Smooth muscle cell (in vitro differentiated cells): ENCODE measurements at regions not wholly inside any gene's neighbourhood (a gene's known extent, or its start where the extent isn't known, plus 50 kb on each side); places are given as distances from the start of the nearest gene placed in this dataset.

Experiments
- DNase-seq: peaks from one replicate; lab custom pipeline; 2025; ENCODE audit not compliant: unreplicated experiment; lab: John Stamatoyannopoulos, UW
- H2AFZ ChIP-seq: fragments of 200-600 bp; sonication (generic); 2 replicates; pipeline ENCODE4 v1.6.0; 2016; ENCODE audit warnings: antibody characterized with exemption, low read depth, mild to moderate bottlenecking
- H3F3A ChIP-seq: fragments of 200-600 bp; sonication (generic); 2 replicates; pipeline ENCODE4 v1.6.0; 2017; ENCODE audit warnings: antibody characterized with exemption, low read depth
- H3K27ac ChIP-seq: fragments of 200-600 bp; sonication (generic); 2 replicates; pipeline ENCODE4 v1.5.1; 2016; ENCODE audit warnings: low read depth, mild to moderate bottlenecking
- H3K27me3 ChIP-seq: fragments of 200-600 bp; sonication (generic); 2 replicates; pipeline ENCODE4 v1.6.1; 2016; ENCODE audit warnings: low read depth, mild to moderate bottlenecking
- H3K36me3 ChIP-seq: fragments of 200-600 bp; sonication (generic); 2 replicates; pipeline ENCODE4 v1.5.1; 2016; ENCODE audit warnings: low read depth
- H3K4me1 ChIP-seq: fragments of 200-600 bp; sonication (generic); 2 replicates; pipeline ENCODE4 v1.5.1; 2016; ENCODE audit warnings: low read depth
- H3K4me2 ChIP-seq: fragments of 200-600 bp; sonication (generic); 2 replicates; pipeline ENCODE4 v1.6.0; 2016; ENCODE audit warnings: mild to moderate bottlenecking
- H3K4me3 ChIP-seq: fragments of 200-600 bp; sonication (generic); 2 replicates; pipeline ENCODE4 v1.5.1; 2016; ENCODE audit warnings: mild to moderate bottlenecking
- H3K79me2 ChIP-seq: fragments of 200-600 bp; sonication (generic); 2 replicates; pipeline ENCODE4 v1.6.0; 2016; ENCODE audit warnings: low read depth, mild to moderate bottlenecking
- H3K9ac ChIP-seq: fragments of 200-600 bp; sonication (generic); 2 replicates; pipeline ENCODE4 v1.6.0; 2016; ENCODE audit warnings: low read depth
- H3K9me3 ChIP-seq: fragments of 200-600 bp; sonication (generic); replicated peaks from 2 replicates; pipeline ENCODE4 v1.5.1; 2016; ENCODE audit warnings: low read depth
- H4K20me1 ChIP-seq: fragments of 200-600 bp; sonication (generic); 2 replicates; pipeline ENCODE4 v1.6.0; 2016; ENCODE audit warnings: low read depth
- CTCF ChIP-seq: fragments of 200-600 bp; sonication (generic); IDR thresholded peaks from 2 replicates; pipeline ENCODE4 v1.5.1; 2017; ENCODE audit warnings: borderline replicate concordance, mild to moderate bottlenecking, antibody characterized with exemption; ENCODE audit not compliant: insufficient read depth, poor library complexity, severe bottlenecking
- WGBS: methylation state at CpG from one replicate; pipeline ENCODE4 v1.1.7; 2016; ENCODE audit warnings: low lambda C conversion rate; 5-methylcytosine and 5-hydroxymethylcytosine counted together

- Histone ChIP-seq H2AFZ (no peak overlapping the region), H3K4me2 (no peak overlapping the region), H4K20me1 (no peaks in the 10 kb centered on the region), H3K27ac (no peak overlapping the region), H3F3A (no peaks in the 10 kb centered on the region), H3K4me1 (no peaks in the 10 kb centered on the region), H3K36me3 (no peaks in the 10 kb centered on the region), H3K79me2 (no peaks in the 10 kb centered on the region), H3K27me3 (no peaks in the 10 kb centered on the region), H3K9ac (no peak overlapping the region), H3K4me3 (no peak overlapping the region), H3K9me3 (no peaks in the 10 kb centered on the region)
- no peak for TF ChIP-seq CTCF
- no peak for DNase-seq
- 93% methylated on average over 2 of the region's 2 CpGs for WGBS
Measured at GRCh38 chr4:89618151-89618550, 218.8 kb downstream of the SNCA start.

GRCh38 chr4:89617317-89617716 lies 219.6 kb downstream of the SNCA start:
- Histone ChIP-seq H3F3A (no peaks in the 10 kb centered on the region), H3K36me3 (no peaks in the 10 kb centered on the region), H3K4me1 (no peaks in the 10 kb centered on the region), H4K20me1 (no peaks in the 10 kb centered on the region), H3K27me3 (no peaks in the 10 kb centered on the region), H3K9me3 (no peaks in the 10 kb centered on the region), H3K79me2 (no peaks in the 10 kb centered on the region), H3K9ac (no peak overlapping the region), H2AFZ (no peak overlapping the region), H3K4me2 (no peak overlapping the region), H3K27ac (no peak overlapping the region), H3K4me3 (no peak overlapping the region)
- 86% methylated on average over 3 of the region's 3 CpGs for WGBS
- no peak for DNase-seq
- no peak for TF ChIP-seq CTCF

GRCh38 chr4:89616382-89616781 lies 220.6 kb downstream of the SNCA start:
- no peak for DNase-seq
- Histone ChIP-seq H4K20me1 (no peaks in the 10 kb centered on the region), H3K4me3 (no peak overlapping the region), H3K27ac (no peak overlapping the region), H3K79me2 (no peaks in the 10 kb centered on the region), H3K36me3 (no peaks in the 10 kb centered on the region), H3K9me3 (no peaks in the 10 kb centered on the region), H3K4me2 (no peak overlapping the region), H3K9ac (no peak overlapping the region), H2AFZ (no peak overlapping the region), H3K4me1 (no peaks in the 10 kb centered on the region), H3K27me3 (no peaks in the 10 kb centered on the region), H3F3A (no peaks in the 10 kb centered on the region)
- no peak for TF ChIP-seq CTCF
- 82% methylated on average over 2 of the region's 2 CpGs for WGBS

- TF ChIP-seq CTCF: no peak
- 90% methylated on average over 4 of the region's 4 CpGs for WGBS
- no peak overlapping the region for H3K27ac ChIP-seq
- DNase-seq: no peak
- no peak overlapping the region for H3K9ac ChIP-seq
- H4K20me1 ChIP-seq: no peaks in the 10 kb centered on the region
- no peaks in the 10 kb centered on the region for H3K9me3 ChIP-seq
- H2AFZ ChIP-seq: no peak overlapping the region
- no peak overlapping the region for H3K4me2 ChIP-seq
- no peaks in the 10 kb centered on the region for H3K27me3 ChIP-seq
- no peak overlapping the region for H3K4me3 ChIP-seq
- no peaks in the 10 kb centered on the region for H3K79me2 ChIP-seq
- no peaks in the 10 kb centered on the region for H3K4me1 ChIP-seq
- H3K36me3 ChIP-seq: no peaks in the 10 kb centered on the region
- H3F3A ChIP-seq: no peaks in the 10 kb centered on the region
Measured at GRCh38 chr4:89615051-89615450, 221.9 kb downstream of the SNCA start.
